Endothelial cell (in vitro differentiated cells): ENCODE measurements at regions not wholly inside any gene's neighbourhood (a gene's known extent, or its start where the extent isn't known, plus 50 kb on each side); places are given as distances from the start of the nearest gene placed in this dataset.
A peak's percentile ranks its signal among the peaks of the same experiment; 100 is the strongest.

ENCODE experiments used
- DNase-seq: peaks from one replicate; pipeline ENCODE4 v3.0.0; 2021; ENCODE audit warnings: low spot score
- H3K27ac Mint-ChIP-seq: one replicate; pipeline ENCODE4 v1.8.0; 2021; ENCODE audit warnings: mixed read lengths, inconsistent platforms; ENCODE audit not compliant: unreplicated experiment
- H3K27me3 Mint-ChIP-seq: one replicate; pipeline ENCODE4 v1.8.0; 2021; ENCODE audit warnings: mild to moderate bottlenecking, moderate library complexity, mixed read lengths, inconsistent platforms; ENCODE audit not compliant: unreplicated experiment
- H3K36me3 Mint-ChIP-seq: one replicate; pipeline ENCODE4 v1.8.0; 2021; ENCODE audit warnings: mild to moderate bottlenecking, low read depth, mixed read lengths, inconsistent platforms; ENCODE audit not compliant: unreplicated experiment
- H3K4me1 Mint-ChIP-seq: one replicate; pipeline ENCODE4 v1.8.0; 2021; ENCODE audit warnings: mild to moderate bottlenecking, mixed read lengths, inconsistent platforms; ENCODE audit not compliant: unreplicated experiment
- H3K4me3 Mint-ChIP-seq: one replicate; pipeline ENCODE4 v1.8.0; 2021; ENCODE audit warnings: mild to moderate bottlenecking, mixed read lengths, inconsistent platforms; ENCODE audit not compliant: unreplicated experiment
- H3K9me3 Mint-ChIP-seq: one replicate; pipeline ENCODE4 v1.8.0; 2021; ENCODE audit warnings: mixed read lengths, inconsistent platforms; ENCODE audit not compliant: unreplicated experiment
- CTCF ChIP-seq: fragments of 200-600 bp; sonication (generic); IDR thresholded peaks from one replicate; pipeline ENCODE4 v1.5.0; 2021; ENCODE audit warnings: antibody characterized with exemption; ENCODE audit not compliant: unreplicated experiment

GRCh38 chr20:11076434-11077105 is 402.8 kb upstream of the JAG1 start:
- Mint-ChIP-seq H3K4me1 (peaks cover 4% of the 10 kb centered on the region), H3K9me3 (no peaks in the 10 kb centered on the region), H3K27me3 (no peaks in the 10 kb centered on the region), H3K36me3 (no peaks in the 10 kb centered on the region), H3K27ac (no peak overlapping the region), H3K4me3 (no peak overlapping the region)
- no peak for TF ChIP-seq CTCF
- DNase-seq = no peak

- H3K27me3 Mint-ChIP-seq = no peaks in the 10 kb centered on the region
- no peaks in the 10 kb centered on the region for H3K9me3 Mint-ChIP-seq
- no peaks in the 10 kb centered on the region for H3K36me3 Mint-ChIP-seq
- no peak overlapping the region for H3K27ac Mint-ChIP-seq
- no peak overlapping the region for H3K4me3 Mint-ChIP-seq
- DNase-seq = no peak
- H3K4me1 Mint-ChIP-seq = peaks cover 4% of the 10 kb centered on the region
- TF ChIP-seq CTCF = no peak
Measured at GRCh38 chr20:11077226-11077625, 403.4 kb upstream of the JAG1 start.

GRCh38 chr20:11080010-11080409 is 406.2 kb upstream of the JAG1 start:
- DNase-seq = no peak
- Mint-ChIP-seq H3K4me3 (no peak overlapping the region), H3K27ac (no peak overlapping the region), H3K27me3 (peaks cover 2% of the 10 kb centered on the region), H3K36me3 (no peaks in the 10 kb centered on the region), H3K9me3 (no peaks in the 10 kb centered on the region), H3K4me1 (peaks cover 8% of the 10 kb centered on the region)
- TF ChIP-seq CTCF = no peak

GRCh38 chr20:11080781-11081377 is 407.1 kb upstream of the JAG1 start:
- Mint-ChIP-seq H3K27me3 (peaks cover 2% of the 10 kb centered on the region), H3K27ac (peak overlapping the region; percentile 76), H3K9me3 (no peaks in the 10 kb centered on the region), H3K4me3 (no peak overlapping the region), H3K36me3 (no peaks in the 10 kb centered on the region), H3K4me1 (peaks cover 8% of the 10 kb centered on the region)
- TF ChIP-seq CTCF = no peak
- DNase-seq = no peak

- peaks cover 8% of the 10 kb centered on the region for H3K4me1 Mint-ChIP-seq
- no peak overlapping the region for H3K4me3 Mint-ChIP-seq
- H3K27ac Mint-ChIP-seq = no peak overlapping the region
- H3K36me3 Mint-ChIP-seq = no peaks in the 10 kb centered on the region
- no peaks in the 10 kb centered on the region for H3K9me3 Mint-ChIP-seq
- no peak for DNase-seq
- no peak for TF ChIP-seq CTCF
- peaks cover 2% of the 10 kb centered on the region for H3K27me3 Mint-ChIP-seq
Measured at GRCh38 chr20:11083841-11084240, 410.0 kb upstream of the JAG1 start.
